AG09309 (cell line): ENCODE measurements at regions not wholly inside any gene's neighbourhood (a gene's known extent, or its start where the extent isn't known, plus 50 kb on each side); places are given as distances from the start of the nearest gene placed in this dataset.
A peak's percentile ranks its signal among the peaks of the same experiment; 100 is the strongest.

ENCODE experiments used
- DNase-seq: peaks from one replicate; pipeline ENCODE4 v3.0.0-alpha.2; 2010; ENCODE audit warnings: low read depth
- H3K4me3 ChIP-seq: 2 replicates; pipeline ENCODE4 v1.5.1; 2011; ENCODE audit warnings: mild to moderate bottlenecking, low read depth, low read length, moderate library complexity; ENCODE audit not compliant: control insufficient read depth
- CTCF ChIP-seq: IDR thresholded peaks from 2 replicates; pipeline ENCODE4 v1.5.1; 2011; ENCODE audit warnings: mild to moderate bottlenecking, low read depth, low read length, inconsistent platforms; ENCODE audit not compliant: insufficient read depth, control insufficient read depth; ENCODE audit errors: missing control alignments

DNA sequence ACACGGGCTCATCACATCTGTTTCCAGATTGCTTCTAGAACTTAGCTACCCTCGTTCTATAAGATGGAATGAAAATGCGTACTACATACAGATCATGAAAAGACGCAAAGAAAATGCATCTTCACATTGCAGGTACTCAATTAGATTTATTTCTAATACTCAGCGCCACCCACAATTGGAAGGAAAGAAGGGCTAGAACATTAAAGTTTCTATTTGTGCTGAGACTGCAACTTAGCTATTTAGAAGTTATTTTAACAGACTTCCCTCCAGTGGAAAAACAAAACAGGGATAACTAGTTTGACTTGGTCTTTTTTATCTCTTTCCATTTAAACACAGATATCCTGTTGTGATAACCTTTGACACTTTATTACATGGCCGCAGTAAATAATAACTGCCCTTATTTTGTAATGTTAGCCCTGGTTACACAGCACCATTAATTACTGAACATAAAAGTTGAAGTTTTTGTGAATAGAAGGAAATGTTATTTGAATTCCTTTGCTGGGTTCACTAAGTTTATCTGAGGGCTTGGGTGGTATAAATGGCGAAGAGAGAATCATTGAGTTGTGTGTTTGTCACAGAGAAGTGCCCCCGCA lies 86.9 kb upstream of the SLC25A26 start:
- no peak overlapping the region for H3K4me3 ChIP-seq
- no peak for DNase-seq
- TF ChIP-seq CTCF: no peak

DNA sequence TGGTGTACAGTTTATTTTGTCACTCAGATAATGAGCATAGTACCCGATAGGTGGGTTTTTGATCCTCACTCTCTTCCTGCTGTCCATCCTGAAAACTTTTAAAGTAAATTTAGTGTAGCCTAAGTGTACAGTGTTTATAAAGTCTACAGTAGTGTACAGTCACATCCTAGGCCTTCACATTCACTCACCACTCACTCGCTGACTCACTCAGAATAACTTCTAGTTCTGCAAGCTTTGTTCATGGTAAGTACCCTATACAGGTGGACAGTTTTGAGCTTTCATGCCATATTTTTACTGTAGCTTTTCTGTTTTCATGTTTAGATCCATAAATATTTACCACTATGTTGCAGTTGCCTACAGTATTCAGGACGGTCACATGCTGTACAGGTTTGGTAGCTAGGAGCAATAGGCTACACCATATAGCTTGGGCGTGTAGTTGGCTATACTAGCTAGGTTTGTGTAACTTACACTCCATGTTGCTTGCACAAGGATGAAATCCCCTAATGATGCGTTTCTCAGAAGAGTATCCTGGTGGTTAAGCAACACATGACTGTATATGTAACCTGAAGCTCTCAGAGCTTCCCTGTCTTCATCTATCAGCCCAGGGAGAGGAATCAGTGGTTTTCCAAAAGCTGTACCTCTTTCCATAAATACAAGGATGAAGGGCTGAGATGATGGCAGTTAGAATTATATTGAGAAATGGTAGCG lies 87.6 kb upstream of the SLC25A26 start:
- no peak overlapping the region for H3K4me3 ChIP-seq
- DNase-seq: no peak
- no peak for TF ChIP-seq CTCF

DNA sequence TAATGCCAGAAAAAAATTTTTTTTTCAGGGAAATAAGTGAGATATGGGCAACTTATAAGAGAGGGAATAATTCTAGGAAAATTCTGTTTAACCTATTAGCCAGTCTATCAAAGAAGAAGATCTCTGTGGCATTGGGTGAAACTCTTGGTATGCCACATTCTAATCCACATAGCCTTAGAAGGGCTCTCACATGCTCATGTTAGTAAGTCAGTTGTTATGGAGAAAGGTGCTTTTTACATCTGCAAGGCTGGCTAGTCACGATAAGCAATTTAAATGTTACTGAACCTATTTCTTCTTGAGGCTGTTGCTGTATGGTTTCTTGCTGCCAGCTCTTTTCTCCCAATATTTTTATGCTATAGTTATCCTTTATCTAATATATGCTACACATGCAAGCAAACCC lies 89.9 kb upstream of the MAGI1 start:
- no peak overlapping the region for H3K4me3 ChIP-seq
- TF ChIP-seq CTCF: no peak
- no peak for DNase-seq

DNA sequence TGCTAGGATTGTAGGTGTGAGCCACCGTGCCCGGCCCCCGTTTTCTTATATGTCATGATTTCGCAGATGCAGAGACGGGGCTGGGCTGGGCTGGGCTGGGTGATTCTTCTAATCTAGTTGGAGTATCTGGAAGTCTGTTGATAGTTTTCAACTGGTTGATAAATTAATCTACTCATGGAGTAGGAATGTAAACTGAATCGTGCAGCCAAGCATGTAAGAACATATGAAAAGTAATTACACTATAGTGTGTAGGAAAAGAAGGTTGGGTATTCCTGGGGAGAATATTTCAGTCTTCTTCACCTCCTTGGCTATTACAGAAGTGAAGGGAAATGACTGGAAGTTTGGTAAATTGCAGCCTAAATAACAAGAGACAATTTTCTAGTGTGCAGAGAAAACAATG lies 82.6 kb upstream of the MAGI1 start:
- no peak for TF ChIP-seq CTCF
- no peak for DNase-seq

GRCh38 chr3:66115858-66116654 lies 77.3 kb upstream of the MAGI1 start:
- peak; percentile 80 for DNase-seq

More for the DNA sequence above, 82.6 kb upstream of the MAGI1 start:
- H3K4me3 ChIP-seq: no peak overlapping the region

More at GRCh38 chr3:66115858-66116654, 77.3 kb upstream of the MAGI1 start:
- TF ChIP-seq CTCF: no peak
- H3K4me3 ChIP-seq: no peak overlapping the region
